Right lobe of liver (tissue), 4 donors: ENCODE measurements at regions not wholly inside any gene's neighbourhood (a gene's known extent, or its start where the extent isn't known, plus 50 kb on each side); places are given as distances from the start of the nearest gene placed in this dataset.

Experiments
- CTCF ChIP-seq, 4 donors: fragments of 200-600 bp in 3 of 4; fragments of 450-650 bp in 1 of 4; IDR thresholded peaks; one replicate each; pipeline versions ENCODE4 v1.5.1 to v1.8.0; 2016 to 2022; ENCODE audit warnings: antibody characterized with exemption in 4 of 4, mild to moderate bottlenecking in 2 of 4
- POLR2A ChIP-seq: fragments of 450-650 bp; IDR thresholded peaks from one replicate; pipeline ENCODE4 v1.6.1; 2017; ENCODE audit warnings: antibody characterized with exemption, mild to moderate bottlenecking
- donor health status: DM: no; HTN: no; CAD: no.
- donor health status: DM: no; HTN: no; CAD: no.
- donor health status: DM: no; HTN: yes; CAD: no.

DNA sequence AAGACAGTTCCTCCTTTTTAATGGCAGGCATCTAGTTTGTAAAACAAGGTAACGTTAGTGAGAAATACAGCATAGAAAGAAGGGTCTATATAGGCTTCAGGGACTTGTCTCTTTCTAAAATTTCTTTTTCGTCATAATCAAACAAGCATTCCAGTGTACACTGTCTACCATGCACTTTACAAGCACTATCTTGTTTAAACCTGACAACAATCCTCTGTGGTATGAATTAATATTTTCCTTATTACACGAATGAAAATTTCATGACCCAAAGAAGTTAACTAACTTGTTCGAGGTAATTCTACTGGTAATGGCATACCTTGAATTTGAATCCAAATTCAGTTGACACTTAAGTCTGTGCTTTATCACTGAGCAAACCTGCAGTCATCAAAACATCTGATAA, 399.7 kb upstream of the NBEA start:
- TF ChIP-seq CTCF (IDR thresholded peaks at IDR 0.05) (no peak), POLR2A (no peak)
